GM12878 (cell line): ENCODE measurements at regions not wholly inside any gene's neighbourhood (a gene's known extent, or its start where the extent isn't known, plus 50 kb on each side); places are given as distances from the start of the nearest gene placed in this dataset.

Experiments
- ATAC-seq: fragments of 200-7000 bp; cut with Tn5 transposase; 3 replicates; pipeline ENCODE4 v1.9.1; 2020; ENCODE audit warnings: mild to moderate bottlenecking, moderate library complexity
- BruUV-seq: library from RNA; stranded (reverse); fragments of 400-500 nt; replicated peaks from 2 replicates; lab custom pipeline; 2021; lab: Mats Ljungman, UMichigan
- CTCF ChIA-PET: fragments of 300-600 bp; sonication (Branson Sonifier 250); formaldehyde crosslinking; extraction: SDS; loops from one replicate; lab custom pipeline; 2021; ENCODE audit warnings: inconsistent platforms; lab: Yijun Ruan, JAX
- POLR2A ChIA-PET: fragments of 350-600 bp; formaldehyde crosslinking; extraction: SDS; loops from one replicate; lab custom pipeline; 2021; ENCODE audit warnings: inconsistent platforms; lab: Charles Lee
- RAD21 ChIA-PET: fragments of 300-600 bp; sonication (Branson Sonifier 250); formaldehyde crosslinking; loops from one replicate; lab custom pipeline; 2023; ENCODE audit warnings: antibody characterized with exemption; ENCODE audit not compliant: unreplicated experiment; lab: Charles Lee
- SMC1A ChIA-PET: fragments of 300-600 bp; sonication (Branson Sonifier 250); formaldehyde crosslinking; loops from one replicate; lab custom pipeline; 2023; ENCODE audit not compliant: unreplicated experiment, uncharacterized antibody; lab: Charles Lee
- DNase-seq: peaks from one replicate; pipeline ENCODE4 v3.0.0-alpha.2; 2011; ENCODE audit warnings: low read depth, low spot score
- FAIRE-seq: peaks from 3 replicates; lab custom pipeline; 2011; peaks lifted over from hg19 to GRCh38; lab: Jason Lieb, UNC
- H2AFZ ChIP-seq: 2 replicates; pipeline ENCODE4 v1.6.0; 2011; ENCODE audit warnings: low read depth, low read length, control low read depth; ENCODE audit not compliant: control insufficient read depth
- H3K27ac ChIP-seq: 2 replicates; pipeline ENCODE4 v1.5.1; 2011; ENCODE audit warnings: control low read depth; ENCODE audit not compliant: control insufficient read depth, insufficient read depth
- H3K27me3 ChIP-seq, 2 experiments: replicated peaks in 1 of 2; 2 replicates each; pipeline versions ENCODE4 v1.6.0 to v1.6.1; 2011; ENCODE audit warnings: low read length in 1 of 2; ENCODE audit not compliant: control insufficient read depth in 2 of 2, insufficient read depth in 2 of 2
- H3K36me3 ChIP-seq, 2 experiments: 2 replicates each; pipeline ENCODE4 v1.5.1; 2011; ENCODE audit warnings: low read length in 1 of 2; ENCODE audit not compliant: control insufficient read depth in 2 of 2, insufficient read depth in 2 of 2
- H3K4me1 ChIP-seq: 2 replicates; pipeline ENCODE4 v1.6.1; 2011; ENCODE audit warnings: mild to moderate bottlenecking, low read length, moderate library complexity, mixed read lengths; ENCODE audit not compliant: control insufficient read depth, insufficient read depth
- H3K4me2 ChIP-seq: 2 replicates; pipeline ENCODE4 v1.6.0; 2011; ENCODE audit warnings: control low read depth; ENCODE audit not compliant: control insufficient read depth, insufficient read depth
- H3K4me3 ChIP-seq: fragments of 200-600 bp; sonication (generic); 2 replicates; pipeline ENCODE4 v1.5.1; 2016
- H3K79me2 ChIP-seq: 2 replicates; pipeline ENCODE4 v1.6.0; 2011; ENCODE audit warnings: low read length; ENCODE audit not compliant: control insufficient read depth, insufficient read depth
- H3K9ac ChIP-seq: 2 replicates; pipeline ENCODE4 v1.8.0; 2011; ENCODE audit warnings: low read length, control low read depth, mixed read lengths; ENCODE audit not compliant: control insufficient read depth, insufficient read depth
- H3K9me3 ChIP-seq: replicated peaks from 3 replicates; pipeline ENCODE4 v1.5.1; 2011; ENCODE audit warnings: mild to moderate bottlenecking, low read length; ENCODE audit not compliant: control insufficient read depth, insufficient read depth
- H4K20me1 ChIP-seq: 2 replicates; pipeline ENCODE4 v1.6.0; 2011; ENCODE audit not compliant: control insufficient read depth, insufficient read depth
- ASH2L ChIP-seq: fragments of 300-600, 200-600 bp; sonication (generic); IDR thresholded peaks from 2 replicates; pipeline ENCODE4 v1.6.1; 2017; ENCODE audit warnings: low read depth, mild to moderate bottlenecking, borderline replicate concordance
- CBX5 ChIP-seq: sonication (generic); IDR thresholded peaks from 2 replicates; pipeline ENCODE4 v1.6.1; 2016; ENCODE audit warnings: low read depth, moderate library complexity, mild to moderate bottlenecking, inconsistent platforms
- CREB1 ChIP-seq: IDR thresholded peaks from 2 replicates; pipeline ENCODE4 v1.6.1; 2012; ENCODE audit warnings: low read depth, mild to moderate bottlenecking, inconsistent platforms
- KDM1A ChIP-seq: fragments of 200-600 bp; sonication (generic); IDR thresholded peaks from 2 replicates; pipeline ENCODE4 v1.6.1; 2016; ENCODE audit warnings: borderline replicate concordance
- MEF2B ChIP-seq: fragments of 450-650 bp; IDR thresholded peaks from 2 replicates; pipeline ENCODE4 v1.6.1; 2018; ENCODE audit warnings: mild to moderate bottlenecking, moderate library complexity; ENCODE audit not compliant: partially characterized antibody, poor library complexity, severe bottlenecking
- MTA3 ChIP-seq: IDR thresholded peaks from 2 replicates; pipeline ENCODE4 v1.6.1; 2012; ENCODE audit warnings: low read length, inconsistent platforms, borderline replicate concordance
- SIX5 ChIP-seq: IDR thresholded peaks from 2 replicates; pipeline ENCODE4 v1.6.1; 2011; ENCODE audit warnings: mild to moderate bottlenecking, low read depth, low read length, moderate library complexity; ENCODE audit not compliant: severe bottlenecking
- WGBS: methylation state at CpG from one replicate; pipeline ENCODE4 v1.1.6; 2016; ENCODE audit warnings: low lambda C conversion rate; ENCODE audit not compliant: insufficient replicate concordance, insufficient coverage; ENCODE audit errors: missing lambda C conversion rate; 5-methylcytosine and 5-hydroxymethylcytosine counted together
- in situ Hi-C: fragments of 300-500 bp; cut with MboI; formaldehyde crosslinking; loops from 9 replicates; pipeline ENCODE4 v1.14.3; 2018; ENCODE audit warnings: mixed read lengths
- intact Hi-C: fragments of 100-400 bp; cut with micrococcal nuclease; formaldehyde crosslinking; loops from one replicate; pipeline ENCODE4 v1.14.2; 2022; ENCODE audit not compliant: unreplicated experiment
- TF ChIP-seq, protein P1 (sequence below): fragments of 150-350 bp; IDR thresholded peaks from 2 replicates; pipeline ENCODE4 v1.6.1; 2014; ENCODE audit warnings: mild to moderate bottlenecking, low read depth, low read length
- TF ChIP-seq, protein P2 (sequence below): fragments of 450-650 bp; IDR thresholded peaks from 2 replicates; pipeline ENCODE4 v1.6.1; 2017; ENCODE audit warnings: antibody characterized with exemption, mild to moderate bottlenecking, moderate library complexity
- TF ChIP-seq, protein P3 (sequence below): IDR thresholded peaks from 2 replicates; pipeline ENCODE4 v1.6.1; 2011; ENCODE audit warnings: borderline replicate concordance, low read depth, mild to moderate bottlenecking, moderate library complexity, mixed read lengths, low read length; ENCODE audit not compliant: insufficient read depth; ENCODE audit errors: extremely low read length
- TF ChIP-seq, protein P4 (sequence below): fragments of 150-350 bp; IDR thresholded peaks from 2 replicates; pipeline ENCODE4 v1.6.1; 2016; ENCODE audit warnings: low read depth, low read length
- TF ChIP-seq, protein P5 (sequence below): fragments of 450-650 bp; IDR thresholded peaks from 2 replicates; pipeline ENCODE4 v1.6.1; 2017; ENCODE audit warnings: low read depth, mild to moderate bottlenecking, moderate library complexity

DNA sequence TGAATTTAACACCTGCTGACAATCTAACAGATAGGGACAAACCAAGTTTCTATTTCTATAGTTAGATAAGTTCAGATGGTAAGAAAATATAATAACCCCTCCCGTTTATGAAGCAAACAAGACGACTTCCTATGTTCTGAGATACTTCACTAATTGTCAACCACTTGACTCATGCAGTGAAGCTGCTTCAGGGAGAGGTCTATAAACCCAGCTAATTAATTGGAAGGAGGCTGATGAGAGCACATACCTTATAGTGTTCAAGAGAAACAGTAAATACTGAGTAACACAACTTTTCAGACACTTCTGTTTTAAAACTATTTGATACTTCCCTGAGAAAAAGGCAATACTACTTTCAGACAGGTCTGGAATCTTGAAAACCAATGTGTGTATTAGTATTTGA lies 229.4 kb upstream of the UBASH3B start:
- ChIA-PET CTCF (interaction anchor here (1.3 kb wide), 1 partner anchor 211 kb away, joined by 5 read pairs; no protein-coding TSS in a partner anchor), POLR2A (no interaction called here), RAD21 (no interaction called here), SMC1A (interaction anchor here (0.6 to 0.9 kb wide), 3 partner anchors 13 to 597 kb away, joined by 3 to 4 read pairs (median 3); no protein-coding TSS in a partner anchor)
- FAIRE-seq (no peak), DNase-seq (no peak), ATAC-seq (no peak)
- Histone ChIP-seq H3K4me2 (no peak overlapping the region), H3K27ac (no peak overlapping the region), H3K36me3 (no peaks in the 10 kb centered on the region), H3K4me3 (no peak overlapping the region), H3K9ac (no peak overlapping the region), H3K79me2 (no peaks in the 10 kb centered on the region), H3K27me3 (no peaks in the 10 kb centered on the region; a peak in 1 of 4 replicates), H3K9me3 (no peaks in the 10 kb centered on the region), H2AFZ (no peak overlapping the region), H4K20me1 (no peaks in the 10 kb centered on the region), H3K4me1 (no peaks in the 10 kb centered on the region)
- intact Hi-C loops = no loop called here
- in situ Hi-C loops = no loop called here
- WGBS = 0% methylated on average over 2 of the region's 2 CpGs
- BruUV-seq = no TSS peak
- TF ChIP-seq, protein P1, sequence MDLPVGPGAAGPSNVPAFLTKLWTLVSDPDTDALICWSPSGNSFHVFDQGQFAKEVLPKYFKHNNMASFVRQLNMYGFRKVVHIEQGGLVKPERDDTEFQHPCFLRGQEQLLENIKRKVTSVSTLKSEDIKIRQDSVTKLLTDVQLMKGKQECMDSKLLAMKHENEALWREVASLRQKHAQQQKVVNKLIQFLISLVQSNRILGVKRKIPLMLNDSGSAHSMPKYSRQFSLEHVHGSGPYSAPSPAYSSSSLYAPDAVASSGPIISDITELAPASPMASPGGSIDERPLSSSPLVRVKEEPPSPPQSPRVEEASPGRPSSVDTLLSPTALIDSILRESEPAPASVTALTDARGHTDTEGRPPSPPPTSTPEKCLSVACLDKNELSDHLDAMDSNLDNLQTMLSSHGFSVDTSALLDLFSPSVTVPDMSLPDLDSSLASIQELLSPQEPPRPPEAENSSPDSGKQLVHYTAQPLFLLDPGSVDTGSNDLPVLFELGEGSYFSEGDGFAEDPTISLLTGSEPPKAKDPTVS = no peak
- TF ChIP-seq CBX5 (no peak), CREB1 (no peak), KDM1A (no peak), MTA3 (no peak), ASH2L (no peak), MEF2B (no peak), SIX5 (no peak)
- TF ChIP-seq, protein P2, sequence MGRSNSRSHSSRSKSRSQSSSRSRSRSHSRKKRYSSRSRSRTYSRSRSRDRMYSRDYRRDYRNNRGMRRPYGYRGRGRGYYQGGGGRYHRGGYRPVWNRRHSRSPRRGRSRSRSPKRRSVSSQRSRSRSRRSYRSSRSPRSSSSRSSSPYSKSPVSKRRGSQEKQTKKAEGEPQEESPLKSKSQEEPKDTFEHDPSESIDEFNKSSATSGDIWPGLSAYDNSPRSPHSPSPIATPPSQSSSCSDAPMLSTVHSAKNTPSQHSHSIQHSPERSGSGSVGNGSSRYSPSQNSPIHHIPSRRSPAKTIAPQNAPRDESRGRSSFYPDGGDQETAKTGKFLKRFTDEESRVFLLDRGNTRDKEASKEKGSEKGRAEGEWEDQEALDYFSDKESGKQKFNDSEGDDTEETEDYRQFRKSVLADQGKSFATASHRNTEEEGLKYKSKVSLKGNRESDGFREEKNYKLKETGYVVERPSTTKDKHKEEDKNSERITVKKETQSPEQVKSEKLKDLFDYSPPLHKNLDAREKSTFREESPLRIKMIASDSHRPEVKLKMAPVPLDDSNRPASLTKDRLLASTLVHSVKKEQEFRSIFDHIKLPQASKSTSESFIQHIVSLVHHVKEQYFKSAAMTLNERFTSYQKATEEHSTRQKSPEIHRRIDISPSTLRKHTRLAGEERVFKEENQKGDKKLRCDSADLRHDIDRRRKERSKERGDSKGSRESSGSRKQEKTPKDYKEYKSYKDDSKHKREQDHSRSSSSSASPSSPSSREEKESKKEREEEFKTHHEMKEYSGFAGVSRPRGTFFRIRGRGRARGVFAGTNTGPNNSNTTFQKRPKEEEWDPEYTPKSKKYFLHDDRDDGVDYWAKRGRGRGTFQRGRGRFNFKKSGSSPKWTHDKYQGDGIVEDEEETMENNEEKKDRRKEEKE = no peak
- TF ChIP-seq, protein P3, sequence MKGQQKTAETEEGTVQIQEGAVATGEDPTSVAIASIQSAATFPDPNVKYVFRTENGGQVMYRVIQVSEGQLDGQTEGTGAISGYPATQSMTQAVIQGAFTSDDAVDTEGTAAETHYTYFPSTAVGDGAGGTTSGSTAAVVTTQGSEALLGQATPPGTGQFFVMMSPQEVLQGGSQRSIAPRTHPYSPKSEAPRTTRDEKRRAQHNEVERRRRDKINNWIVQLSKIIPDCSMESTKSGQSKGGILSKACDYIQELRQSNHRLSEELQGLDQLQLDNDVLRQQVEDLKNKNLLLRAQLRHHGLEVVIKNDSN = no peak
- TF ChIP-seq, protein P4, sequence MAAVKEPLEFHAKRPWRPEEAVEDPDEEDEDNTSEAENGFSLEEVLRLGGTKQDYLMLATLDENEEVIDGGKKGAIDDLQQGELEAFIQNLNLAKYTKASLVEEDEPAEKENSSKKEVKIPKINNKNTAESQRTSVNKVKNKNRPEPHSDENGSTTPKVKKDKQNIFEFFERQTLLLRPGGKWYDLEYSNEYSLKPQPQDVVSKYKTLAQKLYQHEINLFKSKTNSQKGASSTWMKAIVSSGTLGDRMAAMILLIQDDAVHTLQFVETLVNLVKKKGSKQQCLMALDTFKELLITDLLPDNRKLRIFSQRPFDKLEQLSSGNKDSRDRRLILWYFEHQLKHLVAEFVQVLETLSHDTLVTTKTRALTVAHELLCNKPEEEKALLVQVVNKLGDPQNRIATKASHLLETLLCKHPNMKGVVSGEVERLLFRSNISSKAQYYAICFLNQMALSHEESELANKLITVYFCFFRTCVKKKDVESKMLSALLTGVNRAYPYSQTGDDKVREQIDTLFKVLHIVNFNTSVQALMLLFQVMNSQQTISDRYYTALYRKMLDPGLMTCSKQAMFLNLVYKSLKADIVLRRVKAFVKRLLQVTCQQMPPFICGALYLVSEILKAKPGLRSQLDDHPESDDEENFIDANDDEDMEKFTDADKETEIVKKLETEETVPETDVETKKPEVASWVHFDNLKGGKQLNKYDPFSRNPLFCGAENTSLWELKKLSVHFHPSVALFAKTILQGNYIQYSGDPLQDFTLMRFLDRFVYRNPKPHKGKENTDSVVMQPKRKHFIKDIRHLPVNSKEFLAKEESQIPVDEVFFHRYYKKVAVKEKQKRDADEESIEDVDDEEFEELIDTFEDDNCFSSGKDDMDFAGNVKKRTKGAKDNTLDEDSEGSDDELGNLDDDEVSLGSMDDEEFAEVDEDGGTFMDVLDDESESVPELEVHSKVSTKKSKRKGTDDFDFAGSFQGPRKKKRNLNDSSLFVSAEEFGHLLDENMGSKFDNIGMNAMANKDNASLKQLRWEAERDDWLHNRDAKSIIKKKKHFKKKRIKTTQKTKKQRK = no peak
- TF ChIP-seq, protein P5, sequence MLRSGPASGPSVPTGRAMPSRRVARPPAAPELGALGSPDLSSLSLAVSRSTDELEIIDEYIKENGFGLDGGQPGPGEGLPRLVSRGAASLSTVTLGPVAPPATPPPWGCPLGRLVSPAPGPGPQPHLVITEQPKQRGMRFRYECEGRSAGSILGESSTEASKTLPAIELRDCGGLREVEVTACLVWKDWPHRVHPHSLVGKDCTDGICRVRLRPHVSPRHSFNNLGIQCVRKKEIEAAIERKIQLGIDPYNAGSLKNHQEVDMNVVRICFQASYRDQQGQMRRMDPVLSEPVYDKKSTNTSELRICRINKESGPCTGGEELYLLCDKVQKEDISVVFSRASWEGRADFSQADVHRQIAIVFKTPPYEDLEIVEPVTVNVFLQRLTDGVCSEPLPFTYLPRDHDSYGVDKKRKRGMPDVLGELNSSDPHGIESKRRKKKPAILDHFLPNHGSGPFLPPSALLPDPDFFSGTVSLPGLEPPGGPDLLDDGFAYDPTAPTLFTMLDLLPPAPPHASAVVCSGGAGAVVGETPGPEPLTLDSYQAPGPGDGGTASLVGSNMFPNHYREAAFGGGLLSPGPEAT = no peak
